Hepatocyte (in vitro differentiated cells): ENCODE measurements at regions not wholly inside any gene's neighbourhood (a gene's known extent, or its start where the extent isn't known, plus 50 kb on each side); places are given as distances from the start of the nearest gene placed in this dataset.

Experiments
- CTCF ChIP-seq: fragments of 200-600 bp; sonication (generic); IDR thresholded peaks from 2 replicates; pipeline ENCODE4 v1.5.1; 2016; ENCODE audit warnings: antibody characterized with exemption, mild to moderate bottlenecking; ENCODE audit not compliant: poor library complexity
- EZH2 ChIP-seq: fragments of 200-600 bp; sonication (generic); IDR thresholded peaks from 2 replicates; pipeline ENCODE4 v1.6.1; 2016; ENCODE audit warnings: antibody characterized with exemption, mild to moderate bottlenecking, borderline replicate concordance

GRCh38 chr7:55622241-55622640, 49.9 kb upstream of the VOPP1 start:
- TF ChIP-seq CTCF: no peak
- TF ChIP-seq EZH2: no peak
